Right lobe of liver (tissue), 4 donors: ENCODE measurements at regions not wholly inside any gene's neighbourhood (a gene's known extent, or its start where the extent isn't known, plus 50 kb on each side); places are given as distances from the start of the nearest gene placed in this dataset.

Experiments
- POLR2A ChIP-seq: fragments of 450-650 bp; IDR thresholded peaks from one replicate; pipeline ENCODE4 v1.6.1; 2017; ENCODE audit warnings: antibody characterized with exemption, mild to moderate bottlenecking
- TF ChIP-seq, protein P1 (sequence below), 4 donors: fragments of 200-600 bp in 3 of 4; fragments of 450-650 bp in 1 of 4; IDR thresholded peaks; one replicate each; pipeline versions ENCODE4 v1.5.1 to v1.8.0; 2016 to 2022; ENCODE audit warnings: antibody characterized with exemption in 4 of 4, mild to moderate bottlenecking in 2 of 4
- donor health status: DM: no; HTN: no; CAD: no.
- donor health status: DM: no; HTN: no; CAD: no.
- donor health status: DM: no; HTN: yes; CAD: no.

- TF ChIP-seq, protein P1, sequence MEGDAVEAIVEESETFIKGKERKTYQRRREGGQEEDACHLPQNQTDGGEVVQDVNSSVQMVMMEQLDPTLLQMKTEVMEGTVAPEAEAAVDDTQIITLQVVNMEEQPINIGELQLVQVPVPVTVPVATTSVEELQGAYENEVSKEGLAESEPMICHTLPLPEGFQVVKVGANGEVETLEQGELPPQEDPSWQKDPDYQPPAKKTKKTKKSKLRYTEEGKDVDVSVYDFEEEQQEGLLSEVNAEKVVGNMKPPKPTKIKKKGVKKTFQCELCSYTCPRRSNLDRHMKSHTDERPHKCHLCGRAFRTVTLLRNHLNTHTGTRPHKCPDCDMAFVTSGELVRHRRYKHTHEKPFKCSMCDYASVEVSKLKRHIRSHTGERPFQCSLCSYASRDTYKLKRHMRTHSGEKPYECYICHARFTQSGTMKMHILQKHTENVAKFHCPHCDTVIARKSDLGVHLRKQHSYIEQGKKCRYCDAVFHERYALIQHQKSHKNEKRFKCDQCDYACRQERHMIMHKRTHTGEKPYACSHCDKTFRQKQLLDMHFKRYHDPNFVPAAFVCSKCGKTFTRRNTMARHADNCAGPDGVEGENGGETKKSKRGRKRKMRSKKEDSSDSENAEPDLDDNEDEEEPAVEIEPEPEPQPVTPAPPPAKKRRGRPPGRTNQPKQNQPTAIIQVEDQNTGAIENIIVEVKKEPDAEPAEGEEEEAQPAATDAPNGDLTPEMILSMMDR (IDR thresholded peaks at IDR 0.05): no peak
- no peak for TF ChIP-seq POLR2A
Observed at GRCh38 chr6:148674306-148674705, 72.5 kb upstream of the UST start.
